ENCODE measurements at regions not wholly inside any gene's neighbourhood (a gene's known extent, or its start where the extent isn't known, plus 50 kb on each side); places are given as distances from the start of the nearest gene placed in this dataset.

DNA sequence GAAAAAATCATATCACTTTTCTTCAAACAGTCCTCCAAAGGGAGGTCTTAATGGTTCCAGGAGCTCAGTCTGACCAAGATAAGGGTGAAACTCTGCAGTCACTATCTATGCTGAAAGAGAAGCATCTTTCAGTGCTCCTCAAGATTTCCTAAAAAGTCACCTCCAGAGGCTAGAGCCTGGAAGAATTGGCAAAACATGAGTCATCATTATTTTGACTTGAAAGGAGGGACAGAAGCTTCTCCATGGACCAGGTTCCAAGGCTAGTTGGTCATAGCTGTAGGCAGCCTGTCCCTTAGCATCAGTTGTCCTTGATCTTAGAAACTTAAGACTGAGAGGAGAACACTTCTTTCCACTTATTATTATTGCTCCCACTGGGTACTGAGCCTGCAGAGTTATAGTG, 219.0 kb upstream of the ASIC2 start:
- TF ChIP-seq POLR2A (IDR thresholded peaks at IDR 0.05), result no peak
- TF ChIP-seq, protein P1, sequence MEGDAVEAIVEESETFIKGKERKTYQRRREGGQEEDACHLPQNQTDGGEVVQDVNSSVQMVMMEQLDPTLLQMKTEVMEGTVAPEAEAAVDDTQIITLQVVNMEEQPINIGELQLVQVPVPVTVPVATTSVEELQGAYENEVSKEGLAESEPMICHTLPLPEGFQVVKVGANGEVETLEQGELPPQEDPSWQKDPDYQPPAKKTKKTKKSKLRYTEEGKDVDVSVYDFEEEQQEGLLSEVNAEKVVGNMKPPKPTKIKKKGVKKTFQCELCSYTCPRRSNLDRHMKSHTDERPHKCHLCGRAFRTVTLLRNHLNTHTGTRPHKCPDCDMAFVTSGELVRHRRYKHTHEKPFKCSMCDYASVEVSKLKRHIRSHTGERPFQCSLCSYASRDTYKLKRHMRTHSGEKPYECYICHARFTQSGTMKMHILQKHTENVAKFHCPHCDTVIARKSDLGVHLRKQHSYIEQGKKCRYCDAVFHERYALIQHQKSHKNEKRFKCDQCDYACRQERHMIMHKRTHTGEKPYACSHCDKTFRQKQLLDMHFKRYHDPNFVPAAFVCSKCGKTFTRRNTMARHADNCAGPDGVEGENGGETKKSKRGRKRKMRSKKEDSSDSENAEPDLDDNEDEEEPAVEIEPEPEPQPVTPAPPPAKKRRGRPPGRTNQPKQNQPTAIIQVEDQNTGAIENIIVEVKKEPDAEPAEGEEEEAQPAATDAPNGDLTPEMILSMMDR (IDR thresholded peaks at IDR 0.05), result no peak

All from Peyer's patch (tissue), 4 donors.